HCT116 (cell line): ENCODE measurements at regions not wholly inside any gene's neighbourhood (a gene's known extent, or its start where the extent isn't known, plus 50 kb on each side); places are given as distances from the start of the nearest gene placed in this dataset.

Source experiments
- EZH2phosphoT487 ChIP-seq: fragments of 200-600 bp; IDR thresholded peaks from 2 replicates; pipeline ENCODE4 v1.6.1; 2018; ENCODE audit warnings: antibody characterized with exemption, borderline replicate concordance
- POLR2AphosphoS5 ChIP-seq: IDR thresholded peaks from 2 replicates; pipeline ENCODE4 v1.6.1; 2011; ENCODE audit warnings: mild to moderate bottlenecking, low read depth, low read length, moderate library complexity
- TCF7L2 ChIP-seq: IDR thresholded peaks from 2 replicates; pipeline ENCODE4 v1.7.0; 2011; ENCODE audit warnings: borderline replicate concordance, inconsistent platforms; ENCODE audit not compliant: insufficient read depth, insufficient read length; ENCODE audit errors: extremely low read depth
- ZFX ChIP-seq: fragments of 450-650 bp; IDR thresholded peaks from 2 replicates; pipeline ENCODE4 v1.6.1; 2017
- TF ChIP-seq, protein P1 (sequence below), 3 experiments: fragments of 200-600 bp in 1 of 3; sonication (generic) in 1 of 3; IDR thresholded peaks in 2 of 3; conservative IDR thresholded peaks in 1 of 3; 2 replicates each; pipeline ENCODE4 v1.5.1; 2012 to 2017; ENCODE audit warnings: low read depth in 2 of 3, low read length in 2 of 3, antibody characterized with exemption in 1 of 3, borderline replicate concordance in 1 of 3, control low read depth in 1 of 3, mild to moderate bottlenecking in 1 of 3, mixed read lengths in 1 of 3, mixed run types in 1 of 3, moderate library complexity in 1 of 3; ENCODE audit not compliant: insufficient read depth in 1 of 3
- TF ChIP-seq, protein P2 (sequence below): IDR thresholded peaks from 2 replicates; pipeline ENCODE4 v1.6.1; 2012

DNA sequence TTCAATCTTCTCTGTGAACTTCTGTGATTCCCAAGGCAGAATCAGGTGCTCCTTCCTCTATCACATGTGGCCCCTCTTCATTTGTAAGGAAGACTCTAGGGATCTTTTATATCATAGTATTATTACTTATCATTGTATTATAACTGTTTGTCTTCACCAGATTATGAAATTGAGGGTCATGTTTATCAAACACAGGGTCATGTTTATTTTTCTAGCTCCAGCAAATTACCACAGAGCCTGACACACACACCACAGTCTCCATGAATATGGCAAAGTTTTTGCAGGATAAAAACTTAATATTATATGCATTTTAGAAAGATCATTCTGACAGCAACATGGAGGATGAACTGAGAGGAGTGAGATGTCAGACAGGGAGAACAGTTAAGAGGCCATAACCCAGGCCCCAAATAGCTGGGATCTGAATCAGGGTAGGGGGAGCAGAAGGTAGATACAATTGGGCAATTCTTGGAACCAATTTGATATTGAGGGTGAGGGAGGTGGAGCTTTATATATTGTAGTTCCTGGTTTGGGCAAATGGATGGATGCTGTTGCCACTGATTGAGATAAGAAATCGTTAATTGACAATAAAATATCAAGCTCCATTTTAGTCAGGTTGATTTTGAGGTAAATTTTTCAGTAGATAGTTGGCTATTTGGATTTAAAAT is 130.7 kb downstream of the DHRS2 start:
- TF ChIP-seq, protein P1, sequence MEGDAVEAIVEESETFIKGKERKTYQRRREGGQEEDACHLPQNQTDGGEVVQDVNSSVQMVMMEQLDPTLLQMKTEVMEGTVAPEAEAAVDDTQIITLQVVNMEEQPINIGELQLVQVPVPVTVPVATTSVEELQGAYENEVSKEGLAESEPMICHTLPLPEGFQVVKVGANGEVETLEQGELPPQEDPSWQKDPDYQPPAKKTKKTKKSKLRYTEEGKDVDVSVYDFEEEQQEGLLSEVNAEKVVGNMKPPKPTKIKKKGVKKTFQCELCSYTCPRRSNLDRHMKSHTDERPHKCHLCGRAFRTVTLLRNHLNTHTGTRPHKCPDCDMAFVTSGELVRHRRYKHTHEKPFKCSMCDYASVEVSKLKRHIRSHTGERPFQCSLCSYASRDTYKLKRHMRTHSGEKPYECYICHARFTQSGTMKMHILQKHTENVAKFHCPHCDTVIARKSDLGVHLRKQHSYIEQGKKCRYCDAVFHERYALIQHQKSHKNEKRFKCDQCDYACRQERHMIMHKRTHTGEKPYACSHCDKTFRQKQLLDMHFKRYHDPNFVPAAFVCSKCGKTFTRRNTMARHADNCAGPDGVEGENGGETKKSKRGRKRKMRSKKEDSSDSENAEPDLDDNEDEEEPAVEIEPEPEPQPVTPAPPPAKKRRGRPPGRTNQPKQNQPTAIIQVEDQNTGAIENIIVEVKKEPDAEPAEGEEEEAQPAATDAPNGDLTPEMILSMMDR (IDR thresholded peaks at IDR 0.05 in 2 of 3, conservative IDR thresholded peaks at IDR 0.05 in 1 of 3; ENCODE audit: borderline replicate concordance in 1 of 3, insufficient read depth in 1 of 3, low read depth in 2 of 3, low read length in 2 of 3) = no peak
- TF ChIP-seq POLR2AphosphoS5 = no peak
- TF ChIP-seq, protein P2, sequence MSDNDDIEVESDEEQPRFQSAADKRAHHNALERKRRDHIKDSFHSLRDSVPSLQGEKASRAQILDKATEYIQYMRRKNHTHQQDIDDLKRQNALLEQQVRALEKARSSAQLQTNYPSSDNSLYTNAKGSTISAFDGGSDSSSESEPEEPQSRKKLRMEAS = no peak
- no peak for TF ChIP-seq EZH2phosphoT487
- TF ChIP-seq ZFX = no peak
- no peak for TF ChIP-seq TCF7L2
